HEK293 (cell line): ENCODE measurements at regions not wholly inside any gene's neighbourhood (a gene's known extent, or its start where the extent isn't known, plus 50 kb on each side); places are given as distances from the start of the nearest gene placed in this dataset.
A peak's percentile ranks its signal among the peaks of the same experiment; 100 is the strongest.

Source experiments
- CTCF ChIA-PET: fragments of 350-600 bp; formaldehyde crosslinking; extraction: SDS; loops from one replicate; lab custom pipeline; 2021; ENCODE audit warnings: antibody characterized with exemption; lab: Yijun Ruan, JAX
- POLR2A ChIA-PET: fragments of 300-600 bp; formaldehyde crosslinking; extraction: SDS; loops from one replicate; lab custom pipeline; 2020; ENCODE audit warnings: antibody characterized with exemption, inconsistent platforms; lab: Yijun Ruan, JAX
- H3K27ac ChIP-seq: fragments of 200-500 bp; sonication (Bioruptor generic); 2 replicates; pipeline ENCODE4 v1.5.1; 2014; ENCODE audit warnings: low read depth, low read length, control low read depth, inconsistent platforms; ENCODE audit errors: extremely low read depth
- H3K36me3 ChIP-seq, 2 experiments: fragments of 200-500 bp in 1 of 2; sonication (Bioruptor generic) in 1 of 2; 1 replicate in 1 of 2; 2 replicates in 1 of 2; pipeline ENCODE4 v1.5.1; 2014 to 2017; ENCODE audit warnings: inconsistent platforms in 2 of 2, low read length in 2 of 2; ENCODE audit not compliant: control insufficient read depth in 2 of 2, insufficient read depth in 1 of 2
- H3K4me1 ChIP-seq: fragments of 200-500 bp; sonication (Bioruptor generic); 2 replicates; pipeline ENCODE4 v1.5.1; 2014; ENCODE audit warnings: mild to moderate bottlenecking, low read length, inconsistent platforms; ENCODE audit not compliant: control insufficient read depth, insufficient read depth
- H3K4me3 ChIP-seq: 2 replicates; pipeline ENCODE4 v1.5.1; 2011; ENCODE audit warnings: low read depth, mild to moderate bottlenecking, control low read depth, low read length, moderate library complexity
- H3K9me3 ChIP-seq: fragments of 200-500 bp; sonication (Bioruptor generic); 2 replicates; pipeline ENCODE4 v1.5.1; 2014; ENCODE audit warnings: low read depth, low read length, inconsistent platforms; ENCODE audit not compliant: control insufficient read depth, insufficient read depth
- BCL6B ChIP-seq: fragments of 450-650 bp; formaldehyde crosslinking; IDR thresholded peaks from 2 replicates; pipeline ENCODE4 v1.5.1; 2017; ENCODE audit warnings: missing biosample characterization, missing genetic modification characterization
- EGR2 ChIP-seq: fragments of 450-650 bp; formaldehyde crosslinking; IDR thresholded peaks from 2 replicates; pipeline ENCODE4 v1.5.1; 2016; ENCODE audit warnings: low read depth, missing biosample characterization, missing genetic modification characterization
- MZF1 ChIP-seq: fragments of 450-650 bp; formaldehyde crosslinking; IDR thresholded peaks from 2 replicates; pipeline ENCODE4 v1.5.1; 2017; ENCODE audit warnings: missing biosample characterization, missing genetic modification characterization, borderline replicate concordance
- REPIN1 ChIP-seq: fragments of 450-650 bp; formaldehyde crosslinking; IDR thresholded peaks from 2 replicates; pipeline ENCODE4 v1.5.1; 2017; ENCODE audit warnings: missing biosample characterization, missing genetic modification characterization, low read depth
- WT1 ChIP-seq: fragments of 450-650 bp; formaldehyde crosslinking; IDR thresholded peaks from 2 replicates; pipeline ENCODE4 v1.5.1; 2016; ENCODE audit warnings: missing biosample characterization, missing genetic modification characterization
- YY1 ChIP-seq: fragments of 450-650 bp; formaldehyde crosslinking; IDR thresholded peaks from 2 replicates; pipeline ENCODE4 v1.5.1; 2018; ENCODE audit warnings: missing biosample characterization, missing genetic modification characterization
- ZFHX2 ChIP-seq: fragments of 450-650 bp; formaldehyde crosslinking; conservative IDR thresholded peaks from 2 replicates; pipeline ENCODE4 v1.5.1; 2016; ENCODE audit warnings: missing biosample characterization, missing genetic modification characterization
- ZFP41 ChIP-seq: fragments of 450-650 bp; formaldehyde crosslinking; IDR thresholded peaks from 2 replicates; pipeline ENCODE4 v1.5.1; 2016; ENCODE audit warnings: missing biosample characterization, missing genetic modification characterization, borderline replicate concordance
- ZNF133 ChIP-seq: fragments of 450-650 bp; formaldehyde crosslinking; IDR thresholded peaks from 2 replicates; pipeline ENCODE4 v1.5.1; 2016; ENCODE audit warnings: missing biosample characterization, missing genetic modification characterization
- ZNF184 ChIP-seq: fragments of 450-650 bp; IDR thresholded peaks from 2 replicates; pipeline ENCODE4 v1.5.1; 2018; ENCODE audit warnings: missing biosample characterization, mild to moderate bottlenecking, missing genetic modification characterization
- ZNF248 ChIP-seq: fragments of 450-650 bp; formaldehyde crosslinking; IDR thresholded peaks from 2 replicates; pipeline ENCODE4 v1.5.1; 2017; ENCODE audit warnings: missing biosample characterization, missing genetic modification characterization
- ZNF335 ChIP-seq: fragments of 450-650 bp; formaldehyde crosslinking; conservative IDR thresholded peaks from 2 replicates; pipeline ENCODE4 v1.5.1; 2016; ENCODE audit warnings: missing biosample characterization, missing genetic modification characterization
- ZNF423 ChIP-seq: fragments of 450-650 bp; formaldehyde crosslinking; IDR thresholded peaks from 2 replicates; pipeline ENCODE4 v1.5.1; 2016; ENCODE audit warnings: missing biosample characterization, missing genetic modification characterization
- ZNF48 ChIP-seq: fragments of 450-650 bp; formaldehyde crosslinking; IDR thresholded peaks from 2 replicates; pipeline ENCODE4 v1.5.1; 2016; ENCODE audit warnings: missing biosample characterization, missing genetic modification characterization
- ZNF596 ChIP-seq: fragments of 450-650 bp; IDR thresholded peaks from 2 replicates; pipeline ENCODE4 v1.5.0; 2018; ENCODE audit warnings: missing biosample characterization, mild to moderate bottlenecking, missing genetic modification characterization, moderate library complexity
- ZNF701 ChIP-seq: fragments of 450-650 bp; formaldehyde crosslinking; IDR thresholded peaks from 2 replicates; pipeline ENCODE4 v1.5.1; 2016; ENCODE audit warnings: missing biosample characterization, missing genetic modification characterization
- ZNF776 ChIP-seq: fragments of 450-650 bp; formaldehyde crosslinking; IDR thresholded peaks from 2 replicates; pipeline ENCODE4 v1.5.0; 2017; ENCODE audit warnings: missing biosample characterization, missing genetic modification characterization, borderline replicate concordance
- ZNF830 ChIP-seq: fragments of 450-650 bp; IDR thresholded peaks from 2 replicates; pipeline ENCODE4 v1.5.0; 2018; ENCODE audit warnings: missing biosample characterization, missing genetic modification characterization, low read depth, mild to moderate bottlenecking, moderate library complexity
- ZNF843 ChIP-seq: fragments of 450-650 bp; formaldehyde crosslinking; IDR thresholded peaks from 2 replicates; pipeline ENCODE4 v1.5.1; 2016; ENCODE audit warnings: missing biosample characterization, missing genetic modification characterization
- TF ChIP-seq, protein P1 (sequence below): fragments of 450-650 bp; formaldehyde crosslinking; IDR thresholded peaks from 2 replicates; pipeline ENCODE4 v1.5.1; 2016; ENCODE audit warnings: missing biosample characterization, missing genetic modification characterization
- TF ChIP-seq, protein P2 (sequence below): fragments of 450-650 bp; formaldehyde crosslinking; IDR thresholded peaks from 2 replicates; pipeline ENCODE4 v1.5.1; 2016; ENCODE audit warnings: missing biosample characterization, missing genetic modification characterization, borderline replicate concordance
- TF ChIP-seq, protein P3 (sequence below): fragments of 450-650 bp; formaldehyde crosslinking; IDR thresholded peaks from 2 replicates; pipeline ENCODE4 v1.5.1; 2016; ENCODE audit warnings: missing biosample characterization, missing genetic modification characterization

DNA sequence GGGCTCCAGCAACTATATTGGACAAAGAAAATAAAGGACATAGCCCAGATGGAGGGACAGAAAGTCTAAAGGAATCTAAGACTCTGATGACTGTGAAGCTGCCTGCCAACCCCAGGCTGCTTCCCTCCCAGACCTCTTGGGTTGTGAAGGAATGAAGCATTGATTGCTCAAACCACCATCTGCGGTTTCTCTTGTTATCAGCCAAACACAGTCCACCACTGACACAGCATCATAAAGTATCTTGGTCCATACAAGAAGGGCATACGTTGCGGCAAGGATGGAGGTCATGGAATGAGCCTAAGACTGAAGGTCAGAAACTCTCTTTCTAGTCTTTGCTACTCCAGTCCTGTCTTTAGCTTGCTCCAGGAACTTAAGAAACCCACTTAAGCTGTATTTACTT, 58.5 kb upstream of the PLXNC1 start:
- CTCF ChIA-PET = interaction anchor here (1.0 to 2.8 kb wide), 3 partner anchors 10 to 15 kb away, joined by 3 to 17 read pairs (median 9); no protein-coding TSS in a partner anchor
- H3K4me1 ChIP-seq = no peaks in the 10 kb centered on the region
- no peak for TF ChIP-seq ZNF830 (tag by site-specific recombination)
- no peak for TF ChIP-seq ZNF843 (tag by site-specific recombination)
- no peak for TF ChIP-seq ZNF335 (tag by site-specific recombination)
- TF ChIP-seq ZNF133 (tag by site-specific recombination) = no peak
- TF ChIP-seq ZNF423 = no peak
- TF ChIP-seq, protein P1, sequence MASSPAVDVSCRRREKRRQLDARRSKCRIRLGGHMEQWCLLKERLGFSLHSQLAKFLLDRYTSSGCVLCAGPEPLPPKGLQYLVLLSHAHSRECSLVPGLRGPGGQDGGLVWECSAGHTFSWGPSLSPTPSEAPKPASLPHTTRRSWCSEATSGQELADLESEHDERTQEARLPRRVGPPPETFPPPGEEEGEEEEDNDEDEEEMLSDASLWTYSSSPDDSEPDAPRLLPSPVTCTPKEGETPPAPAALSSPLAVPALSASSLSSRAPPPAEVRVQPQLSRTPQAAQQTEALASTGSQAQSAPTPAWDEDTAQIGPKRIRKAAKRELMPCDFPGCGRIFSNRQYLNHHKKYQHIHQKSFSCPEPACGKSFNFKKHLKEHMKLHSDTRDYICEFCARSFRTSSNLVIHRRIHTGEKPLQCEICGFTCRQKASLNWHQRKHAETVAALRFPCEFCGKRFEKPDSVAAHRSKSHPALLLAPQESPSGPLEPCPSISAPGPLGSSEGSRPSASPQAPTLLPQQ = no peak
- TF ChIP-seq REPIN1 (tag by site-specific recombination) = no peak
- TF ChIP-seq ZNF596 (tag by site-specific recombination) = no peak
- TF ChIP-seq ZNF184 (tag by site-specific recombination) = no peak
- TF ChIP-seq ZNF776 = no peak
- no peak for TF ChIP-seq ZNF701 (tag by site-specific recombination)
- TF ChIP-seq, protein P2, sequence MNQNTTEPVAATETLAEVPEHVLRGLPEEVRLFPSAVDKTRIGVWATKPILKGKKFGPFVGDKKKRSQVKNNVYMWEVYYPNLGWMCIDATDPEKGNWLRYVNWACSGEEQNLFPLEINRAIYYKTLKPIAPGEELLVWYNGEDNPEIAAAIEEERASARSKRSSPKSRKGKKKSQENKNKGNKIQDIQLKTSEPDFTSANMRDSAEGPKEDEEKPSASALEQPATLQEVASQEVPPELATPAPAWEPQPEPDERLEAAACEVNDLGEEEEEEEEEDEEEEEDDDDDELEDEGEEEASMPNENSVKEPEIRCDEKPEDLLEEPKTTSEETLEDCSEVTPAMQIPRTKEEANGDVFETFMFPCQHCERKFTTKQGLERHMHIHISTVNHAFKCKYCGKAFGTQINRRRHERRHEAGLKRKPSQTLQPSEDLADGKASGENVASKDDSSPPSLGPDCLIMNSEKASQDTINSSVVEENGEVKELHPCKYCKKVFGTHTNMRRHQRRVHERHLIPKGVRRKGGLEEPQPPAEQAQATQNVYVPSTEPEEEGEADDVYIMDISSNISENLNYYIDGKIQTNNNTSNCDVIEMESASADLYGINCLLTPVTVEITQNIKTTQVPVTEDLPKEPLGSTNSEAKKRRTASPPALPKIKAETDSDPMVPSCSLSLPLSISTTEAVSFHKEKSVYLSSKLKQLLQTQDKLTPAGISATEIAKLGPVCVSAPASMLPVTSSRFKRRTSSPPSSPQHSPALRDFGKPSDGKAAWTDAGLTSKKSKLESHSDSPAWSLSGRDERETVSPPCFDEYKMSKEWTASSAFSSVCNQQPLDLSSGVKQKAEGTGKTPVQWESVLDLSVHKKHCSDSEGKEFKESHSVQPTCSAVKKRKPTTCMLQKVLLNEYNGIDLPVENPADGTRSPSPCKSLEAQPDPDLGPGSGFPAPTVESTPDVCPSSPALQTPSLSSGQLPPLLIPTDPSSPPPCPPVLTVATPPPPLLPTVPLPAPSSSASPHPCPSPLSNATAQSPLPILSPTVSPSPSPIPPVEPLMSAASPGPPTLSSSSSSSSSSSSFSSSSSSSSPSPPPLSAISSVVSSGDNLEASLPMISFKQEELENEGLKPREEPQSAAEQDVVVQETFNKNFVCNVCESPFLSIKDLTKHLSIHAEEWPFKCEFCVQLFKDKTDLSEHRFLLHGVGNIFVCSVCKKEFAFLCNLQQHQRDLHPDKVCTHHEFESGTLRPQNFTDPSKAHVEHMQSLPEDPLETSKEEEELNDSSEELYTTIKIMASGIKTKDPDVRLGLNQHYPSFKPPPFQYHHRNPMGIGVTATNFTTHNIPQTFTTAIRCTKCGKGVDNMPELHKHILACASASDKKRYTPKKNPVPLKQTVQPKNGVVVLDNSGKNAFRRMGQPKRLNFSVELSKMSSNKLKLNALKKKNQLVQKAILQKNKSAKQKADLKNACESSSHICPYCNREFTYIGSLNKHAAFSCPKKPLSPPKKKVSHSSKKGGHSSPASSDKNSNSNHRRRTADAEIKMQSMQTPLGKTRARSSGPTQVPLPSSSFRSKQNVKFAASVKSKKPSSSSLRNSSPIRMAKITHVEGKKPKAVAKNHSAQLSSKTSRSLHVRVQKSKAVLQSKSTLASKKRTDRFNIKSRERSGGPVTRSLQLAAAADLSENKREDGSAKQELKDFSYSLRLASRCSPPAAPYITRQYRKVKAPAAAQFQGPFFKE (tag by site-specific recombination) = no peak
- no peak for TF ChIP-seq ZFP41 (tag by site-specific recombination)
- no peak for TF ChIP-seq WT1 (tag by site-specific recombination)
- TF ChIP-seq ZNF48 (tag by site-specific recombination) = no peak
- no peak for TF ChIP-seq ZNF248 (tag by site-specific recombination)
- TF ChIP-seq, protein P3, sequence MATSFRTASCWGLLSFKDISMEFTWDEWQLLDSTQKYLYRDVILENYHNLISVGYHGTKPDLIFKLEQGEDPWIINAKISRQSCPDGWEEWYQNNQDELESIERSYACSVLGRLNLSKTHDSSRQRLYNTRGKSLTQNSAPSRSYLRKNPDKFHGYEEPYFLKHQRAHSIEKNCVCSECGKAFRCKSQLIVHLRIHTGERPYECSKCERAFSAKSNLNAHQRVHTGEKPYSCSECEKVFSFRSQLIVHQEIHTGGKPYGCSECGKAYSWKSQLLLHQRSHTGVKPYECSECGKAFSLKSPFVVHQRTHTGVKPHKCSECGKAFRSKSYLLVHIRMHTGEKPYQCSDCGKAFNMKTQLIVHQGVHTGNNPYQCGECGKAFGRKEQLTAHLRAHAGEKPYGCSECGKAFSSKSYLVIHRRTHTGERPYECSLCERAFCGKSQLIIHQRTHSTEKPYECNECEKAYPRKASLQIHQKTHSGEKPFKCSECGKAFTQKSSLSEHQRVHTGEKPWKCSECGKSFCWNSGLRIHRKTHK (tag by site-specific recombination) = no peak
- H3K9me3 ChIP-seq = no peaks in the 10 kb centered on the region
- H3K4me3 ChIP-seq = no peak overlapping the region
- POLR2A ChIA-PET = no interaction called here
- H3K36me3 ChIP-seq = no peaks in the 10 kb centered on the region
- no peak overlapping the region for H3K27ac ChIP-seq

- no peak overlapping the region for H3K27ac ChIP-seq
- H3K36me3 ChIP-seq = no peaks in the 10 kb centered on the region
- no peak overlapping the region for H3K4me3 ChIP-seq
- ChIA-PET CTCF (interaction anchor here (2.4 to 2.8 kb wide), 2 partner anchors 10 to 16 kb away, joined by 9 to 17 read pairs; no protein-coding TSS in a partner anchor), POLR2A (no interaction called here)
- H3K4me1 ChIP-seq = no peaks in the 10 kb centered on the region
- TF ChIP-seq EGR2 (tag by site-specific recombination) (peak; percentile 28; the same call in 1 of the 2 replicates), MZF1 (tag by site-specific recombination) (no peak), ZFHX2 (tag by site-specific recombination) (peak; percentile 38), BCL6B (tag by site-specific recombination) (no peak), ZNF701 (tag by site-specific recombination) (no peak), YY1 (no peak)
- H3K9me3 ChIP-seq = no peaks in the 10 kb centered on the region
Measured at GRCh38 chr12:94091624-94092023, 56.8 kb upstream of the PLXNC1 start.
